ENCODE measurements at regions not wholly inside any gene's neighbourhood (a gene's known extent, or its start where the extent isn't known, plus 50 kb on each side); places are given as distances from the start of the nearest gene placed in this dataset.
"Not testable (repeated sequence)": the region's sequence is repeated elsewhere in the genome, so short reads cannot be mapped to it uniquely, and the experiment has no call there.

DNA sequence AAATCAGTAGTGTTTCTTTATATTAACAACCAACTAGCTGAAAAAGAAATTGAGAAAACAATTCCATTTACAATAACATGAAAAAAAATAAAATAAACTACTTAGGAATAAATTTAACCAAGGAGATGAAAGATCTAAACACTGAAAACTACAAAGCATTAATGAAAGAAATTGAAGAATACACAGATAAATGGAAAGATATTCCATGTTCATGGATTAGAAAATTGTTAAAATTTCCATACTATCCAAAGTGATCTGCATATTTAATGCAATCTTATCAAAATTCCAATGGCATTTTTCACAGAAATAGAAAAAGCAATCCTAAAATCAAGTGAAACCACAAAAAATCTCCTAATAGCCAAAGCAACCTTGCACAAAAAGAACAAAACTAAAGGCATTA is 320.2 kb upstream of the GRAMD2B start:
- no peaks in the 10 kb centered on the region for H3K9me3 ChIP-seq (ENCODE audit: low read depth, low read length)
- no peaks in the 10 kb centered on the region for H3K27me3 ChIP-seq (ENCODE audit: insufficient read depth, low read length)
- no peak overlapping the region for H3K4me3 ChIP-seq (ENCODE audit: low read length)
- no peaks in the 10 kb centered on the region for H3K4me1 ChIP-seq (ENCODE audit: insufficient read depth, low read length)

DNA sequence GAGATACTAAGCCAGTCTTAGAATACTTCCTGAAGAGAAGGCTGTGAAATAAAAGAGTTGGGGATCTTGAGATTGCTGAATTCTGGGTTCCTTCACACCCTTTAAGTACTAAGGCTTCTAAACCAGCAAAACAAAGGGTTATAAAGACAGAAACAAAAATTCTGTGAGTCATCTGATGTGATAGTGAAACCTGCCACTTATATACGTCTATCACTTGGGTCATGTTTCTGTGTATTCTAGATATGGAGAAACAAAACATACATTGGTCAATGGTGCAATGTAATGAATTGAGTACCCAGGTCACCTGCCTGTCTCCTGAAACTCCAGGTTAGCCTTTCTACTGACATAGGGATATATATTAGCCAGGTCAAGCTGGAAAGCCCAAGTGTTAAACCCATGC is 319.3 kb upstream of the GRAMD2B start:
- Histone ChIP-seq H3K9me3 (ENCODE audit: low read depth, low read length) (no peaks in the 10 kb centered on the region), H3K27me3 (ENCODE audit: insufficient read depth, low read length) (no peaks in the 10 kb centered on the region), H3K4me3 (ENCODE audit: low read length) (no peak overlapping the region), H3K4me1 (ENCODE audit: insufficient read depth, low read length) (no peaks in the 10 kb centered on the region)

DNA sequence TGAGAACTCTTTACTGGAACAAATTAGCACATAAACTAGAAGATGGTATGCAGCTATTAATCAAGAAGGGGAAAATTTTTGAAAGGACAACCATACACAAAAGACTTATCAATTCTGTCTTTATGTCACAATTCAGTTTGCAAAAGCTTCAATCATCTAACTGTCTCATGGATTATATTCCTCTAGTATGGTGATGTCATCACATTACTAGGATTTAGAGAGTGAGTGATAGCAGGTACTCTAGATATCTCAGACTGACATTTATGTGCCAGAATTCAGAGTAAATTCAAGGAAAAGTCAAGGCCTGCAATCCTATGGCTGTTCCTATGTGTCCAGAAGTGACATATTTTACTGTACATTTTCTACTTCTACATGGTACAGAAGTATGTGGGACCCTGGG is 318.9 kb upstream of the GRAMD2B start:
- no peaks in the 10 kb centered on the region for H3K27me3 ChIP-seq (ENCODE audit: insufficient read depth, low read length)
- no peak overlapping the region for H3K4me3 ChIP-seq (ENCODE audit: low read length)
- no peaks in the 10 kb centered on the region for H3K4me1 ChIP-seq (ENCODE audit: insufficient read depth, low read length)
- H3K9me3 ChIP-seq (ENCODE audit: low read depth, low read length), result no peaks in the 10 kb centered on the region

DNA sequence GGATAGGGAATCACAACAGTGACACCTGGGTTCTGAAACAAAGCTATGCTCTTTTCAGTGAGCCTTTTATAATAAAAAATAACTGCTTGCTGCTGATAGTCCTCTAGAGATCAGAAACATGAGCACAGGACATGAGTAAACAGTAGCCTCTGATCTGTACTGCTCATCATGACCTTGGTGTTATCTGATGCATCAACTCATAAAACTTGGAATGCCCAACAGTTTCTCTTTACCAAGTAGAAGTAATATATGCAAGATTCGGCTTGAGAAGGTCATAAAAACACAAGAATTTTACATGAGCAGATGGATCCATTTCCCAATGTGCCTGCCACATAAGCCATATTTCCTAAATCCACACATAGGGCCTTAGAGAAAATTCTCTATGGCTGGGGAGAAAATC is 318.3 kb upstream of the GRAMD2B start:
- Histone ChIP-seq H3K27me3 (ENCODE audit: insufficient read depth, low read length) (no peaks in the 10 kb centered on the region), H3K4me1 (ENCODE audit: insufficient read depth, low read length) (no peaks in the 10 kb centered on the region), H3K4me3 (ENCODE audit: low read length) (no peak overlapping the region), H3K9me3 (ENCODE audit: low read depth, low read length) (no peaks in the 10 kb centered on the region)

DNA sequence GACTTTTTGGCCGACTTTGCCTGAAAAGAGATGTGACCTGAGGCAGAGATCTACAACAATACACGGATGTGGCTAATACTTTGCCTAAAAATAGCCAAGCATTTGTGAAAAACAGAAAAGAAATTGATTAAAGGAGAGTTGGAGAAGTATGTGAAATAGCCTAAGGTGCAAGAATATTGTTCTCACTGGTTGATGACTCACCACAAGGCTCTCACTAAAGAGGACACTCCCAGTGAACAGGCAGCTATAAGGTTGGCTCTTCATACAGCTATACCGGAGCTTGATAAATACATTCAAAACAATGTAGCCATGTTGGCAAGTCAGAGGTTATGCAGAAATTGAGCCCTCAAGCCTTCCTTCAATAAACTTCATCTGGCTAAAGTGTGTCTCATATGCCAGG is 317.2 kb upstream of the GRAMD2B start:
- Histone ChIP-seq H3K27me3 (ENCODE audit: insufficient read depth, low read length) (no peaks in the 10 kb centered on the region), H3K9me3 (ENCODE audit: low read depth, low read length) (no peaks in the 10 kb centered on the region), H3K4me1 (ENCODE audit: insufficient read depth, low read length) (no peaks in the 10 kb centered on the region), H3K4me3 (ENCODE audit: low read length) (no peak overlapping the region)

DNA sequence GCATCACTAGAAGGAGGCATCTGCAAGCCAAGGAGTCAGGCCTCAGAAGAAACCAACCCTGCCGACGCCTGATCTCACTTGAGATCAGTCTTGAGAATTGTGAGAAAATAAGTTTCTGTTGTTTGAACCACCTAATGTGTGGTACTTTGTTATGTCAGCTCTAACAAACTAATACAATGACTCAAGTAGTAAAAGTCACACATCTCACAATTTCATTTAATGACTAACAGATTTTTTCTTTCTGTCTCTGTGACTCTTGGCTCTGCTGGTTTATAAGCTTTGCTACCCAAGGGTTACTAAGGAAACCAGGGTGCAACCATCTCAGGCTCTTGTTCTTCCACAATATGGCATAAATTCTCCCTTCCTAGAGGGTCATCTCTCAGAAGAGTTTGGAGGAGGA is 315.8 kb upstream of the GRAMD2B start:
- H3K4me3 ChIP-seq (ENCODE audit: low read length), result no peak overlapping the region
- no peaks in the 10 kb centered on the region for H3K4me1 ChIP-seq (ENCODE audit: insufficient read depth, low read length)
- no peaks in the 10 kb centered on the region for H3K9me3 ChIP-seq (ENCODE audit: low read depth, low read length)
- H3K27me3 ChIP-seq (ENCODE audit: insufficient read depth, low read length), result no peaks in the 10 kb centered on the region

DNA sequence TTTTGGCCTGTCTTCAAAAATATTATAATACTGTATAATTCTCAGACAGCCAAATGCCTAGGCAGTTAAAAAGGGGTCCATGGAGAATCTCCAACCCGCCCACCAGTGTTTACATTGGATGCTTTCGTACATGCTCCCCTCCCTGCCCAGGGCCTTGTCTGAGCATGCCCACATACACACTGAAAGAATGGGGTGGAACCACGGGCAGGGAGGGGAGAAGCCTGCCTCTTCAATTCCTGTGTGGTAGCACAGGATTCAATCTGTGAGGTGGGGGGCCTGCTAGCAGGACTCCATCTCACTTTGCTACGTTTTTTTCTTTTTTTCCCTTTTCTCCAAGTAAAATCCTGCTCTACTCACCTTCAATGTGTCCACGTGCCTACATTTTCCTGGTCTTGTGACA is 314.7 kb upstream of the GRAMD2B start:
- H3K4me3 ChIP-seq (ENCODE audit: low read length), result no peak overlapping the region
- no peaks in the 10 kb centered on the region for H3K4me1 ChIP-seq (ENCODE audit: insufficient read depth, low read length)
- H3K9me3 ChIP-seq (ENCODE audit: low read depth, low read length), result no peaks in the 10 kb centered on the region
- H3K27me3 ChIP-seq (ENCODE audit: insufficient read depth, low read length), result no peaks in the 10 kb centered on the region

DNA sequence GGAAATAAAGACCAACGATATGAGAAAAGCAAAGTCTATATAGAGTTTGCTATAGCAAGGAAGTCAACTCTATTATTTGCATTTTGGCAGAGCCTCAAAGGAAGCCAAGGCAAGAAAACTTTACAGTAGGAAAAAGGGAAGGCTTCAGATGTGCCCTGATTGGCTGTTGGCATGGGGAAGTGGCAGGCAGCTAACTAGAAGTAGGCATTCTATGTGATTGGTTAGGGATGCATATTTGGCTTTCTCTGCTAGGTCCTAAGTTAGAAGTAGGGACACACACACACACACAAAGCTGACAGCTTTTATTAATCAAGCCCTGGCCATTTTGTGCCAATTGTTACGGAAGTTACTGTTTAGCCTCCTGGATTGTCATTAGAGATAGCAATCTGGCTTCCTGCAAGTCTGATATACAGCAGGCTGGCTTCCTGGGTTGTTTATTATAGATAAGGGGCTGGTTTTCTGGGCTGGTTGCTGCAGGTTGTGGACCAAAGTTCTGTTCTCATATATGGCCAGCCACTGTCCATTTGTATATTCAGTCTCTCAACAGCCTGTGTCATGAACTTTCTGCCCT is 308.1 kb upstream of the GRAMD2B start:
- no peak overlapping the region for H3K4me3 ChIP-seq (ENCODE audit: low read length)
- no peaks in the 10 kb centered on the region for H3K4me1 ChIP-seq (ENCODE audit: insufficient read depth, low read length)
- no peaks in the 10 kb centered on the region for H3K9me3 ChIP-seq (ENCODE audit: low read depth, low read length)
- no peaks in the 10 kb centered on the region for H3K27me3 ChIP-seq (ENCODE audit: insufficient read depth, low read length)

DNA sequence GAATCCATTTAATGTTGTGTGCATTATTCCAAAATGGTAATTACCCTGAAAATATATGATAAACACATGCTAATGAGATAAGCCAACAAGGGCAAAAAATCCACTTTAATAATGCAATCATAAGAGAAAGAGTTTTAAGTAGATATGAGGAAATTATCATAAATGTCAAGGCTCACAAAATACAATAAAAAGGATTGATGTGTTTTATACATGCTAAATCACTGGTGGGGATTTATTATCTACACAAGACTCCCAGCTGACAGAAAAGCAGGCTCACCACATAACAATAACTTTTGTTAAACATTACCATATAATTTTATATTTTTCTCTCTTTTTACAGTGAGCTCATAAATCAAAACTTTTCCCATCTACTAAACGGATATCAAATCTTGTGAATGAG is 306.2 kb upstream of the GRAMD2B start:
- H3K9me3 ChIP-seq (ENCODE audit: low read depth, low read length), result no peaks in the 10 kb centered on the region
- H3K4me3 ChIP-seq (ENCODE audit: low read length), result no peak overlapping the region
- no peaks in the 10 kb centered on the region for H3K4me1 ChIP-seq (ENCODE audit: insufficient read depth, low read length)
- no peaks in the 10 kb centered on the region for H3K27me3 ChIP-seq (ENCODE audit: insufficient read depth, low read length)

DNA sequence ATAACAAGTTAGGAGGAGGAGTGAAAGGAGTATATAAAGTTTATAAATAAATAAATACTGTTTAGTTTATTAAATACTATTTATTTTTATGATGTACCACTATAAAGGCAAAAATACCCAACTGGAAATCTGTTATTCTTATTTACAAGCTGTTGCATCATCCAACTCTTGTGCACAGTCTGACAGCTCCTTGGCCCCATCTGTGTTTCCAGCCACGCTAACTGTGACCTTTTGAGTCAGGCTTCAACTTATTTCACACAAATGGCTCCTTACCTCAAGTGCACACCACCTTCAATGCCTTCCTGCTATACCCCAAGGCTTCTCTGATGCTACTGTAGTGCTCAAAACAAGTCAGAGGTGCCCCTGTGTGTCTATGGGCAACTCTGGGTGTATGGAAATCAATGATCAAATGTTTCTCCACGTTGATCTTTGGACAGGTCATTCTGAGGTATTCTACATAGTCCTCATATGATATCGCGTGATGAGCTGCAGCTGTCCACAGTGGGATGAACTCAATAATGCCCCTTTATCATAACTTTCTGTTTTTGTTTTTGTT is 303.2 kb upstream of the GRAMD2B start:
- Histone ChIP-seq H3K27me3 (ENCODE audit: insufficient read depth, low read length) (no peaks in the 10 kb centered on the region), H3K4me1 (ENCODE audit: insufficient read depth, low read length) (no peaks in the 10 kb centered on the region), H3K4me3 (ENCODE audit: low read length) (no peak overlapping the region), H3K9me3 (ENCODE audit: low read depth, low read length) (no peaks in the 10 kb centered on the region)

DNA sequence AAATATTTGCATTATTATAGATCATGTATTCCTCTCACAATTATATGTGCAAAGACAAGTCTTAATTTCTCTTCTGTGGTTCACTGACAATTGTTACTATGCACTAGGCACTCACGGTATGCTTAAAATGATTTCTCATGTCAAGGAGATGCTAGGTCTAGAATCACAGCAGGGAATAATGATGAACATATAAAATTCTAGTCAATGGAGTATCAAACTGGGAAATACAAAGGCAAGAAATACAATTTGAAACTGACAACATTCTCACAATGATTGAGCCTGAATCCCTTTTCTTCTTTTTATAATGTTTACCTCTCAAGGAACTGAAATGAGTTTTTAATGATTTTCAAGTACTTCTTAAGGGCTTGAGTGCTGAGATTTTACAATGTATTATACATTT is 302.3 kb upstream of the GRAMD2B start:
- H3K9me3 ChIP-seq (ENCODE audit: low read depth, low read length), result no peaks in the 10 kb centered on the region
- H3K4me1 ChIP-seq (ENCODE audit: insufficient read depth, low read length), result no peaks in the 10 kb centered on the region
- no peak overlapping the region for H3K4me3 ChIP-seq (ENCODE audit: low read length)
- no peaks in the 10 kb centered on the region for H3K27me3 ChIP-seq (ENCODE audit: insufficient read depth, low read length)

DNA sequence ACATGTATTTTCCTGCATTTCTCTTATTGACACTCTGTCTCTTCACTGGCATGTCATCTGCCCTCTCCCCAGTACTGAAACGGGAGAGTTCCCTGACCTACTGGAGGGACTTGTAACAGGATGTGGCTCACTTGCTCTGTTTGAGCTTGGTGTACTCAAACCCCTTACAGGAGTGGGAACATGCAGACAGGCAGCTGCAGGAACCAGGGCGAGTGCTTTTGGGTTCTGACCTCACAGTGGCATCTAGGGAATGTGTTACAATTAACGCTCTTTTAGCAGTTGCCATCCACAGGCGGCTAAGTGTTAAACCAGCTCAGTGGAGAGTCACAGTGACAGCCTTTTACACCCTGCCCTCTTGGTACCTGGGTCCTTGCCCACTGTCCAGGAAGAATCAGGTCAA is 300.3 kb upstream of the GRAMD2B start:
- Histone ChIP-seq H3K9me3 (ENCODE audit: low read depth, low read length) (no peaks in the 10 kb centered on the region), H3K4me3 (ENCODE audit: low read length) (no peak overlapping the region), H3K4me1 (ENCODE audit: insufficient read depth, low read length) (no peaks in the 10 kb centered on the region), H3K27me3 (ENCODE audit: insufficient read depth, low read length) (no peaks in the 10 kb centered on the region)

DNA sequence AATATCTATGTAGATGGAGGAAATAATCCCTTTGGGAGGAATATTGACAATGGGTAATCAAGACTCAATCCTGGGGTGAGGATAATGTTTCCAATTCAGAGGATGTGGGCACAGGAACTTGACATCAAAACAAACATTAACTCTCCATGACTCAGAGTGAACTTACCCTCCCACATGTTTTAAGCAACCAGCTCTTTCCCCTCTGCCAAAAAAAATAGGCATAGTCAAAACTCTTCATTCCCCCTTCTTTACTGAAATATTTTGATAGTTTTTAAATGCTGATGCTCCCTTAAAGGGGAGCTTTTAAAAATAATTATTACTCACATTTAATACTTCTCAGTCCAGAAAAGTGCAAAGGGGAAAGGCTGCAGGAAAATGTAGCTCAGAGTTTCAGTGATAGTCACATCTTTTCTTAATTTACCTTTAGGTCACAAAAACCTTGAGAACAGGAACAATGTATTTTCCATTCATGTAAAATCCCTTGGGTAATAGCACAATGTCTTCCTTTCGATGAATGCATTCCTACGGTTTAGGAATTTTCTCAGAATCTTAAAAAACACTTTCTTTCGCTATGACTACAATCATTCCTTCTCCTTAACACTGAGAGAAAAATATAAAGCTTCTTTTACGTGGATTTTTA is 298.4 kb upstream of the GRAMD2B start:
- Histone ChIP-seq H3K4me3 (ENCODE audit: low read length) (no peak overlapping the region), H3K4me1 (ENCODE audit: insufficient read depth, low read length) (no peaks in the 10 kb centered on the region), H3K9me3 (ENCODE audit: low read depth, low read length) (no peaks in the 10 kb centered on the region), H3K27me3 (ENCODE audit: insufficient read depth, low read length) (no peaks in the 10 kb centered on the region)

DNA sequence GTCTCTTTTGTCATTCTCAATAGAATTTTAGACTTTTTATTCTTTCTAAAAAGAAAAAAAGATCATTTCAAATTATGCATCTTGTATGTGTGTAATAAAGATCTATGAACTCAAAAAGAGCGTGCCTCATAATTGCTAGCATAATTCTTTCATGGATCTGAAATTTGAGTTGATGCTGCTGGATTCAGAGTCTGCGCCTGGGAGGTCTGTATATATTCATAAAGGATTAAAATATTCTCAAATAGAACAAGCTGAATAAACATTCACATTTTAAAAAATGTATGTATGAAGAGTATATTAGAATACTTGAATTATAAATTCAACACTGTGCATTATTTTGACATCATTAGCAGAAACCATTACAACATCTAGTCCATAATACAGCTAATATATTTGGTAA is 297.8 kb upstream of the GRAMD2B start:
- no peak overlapping the region for H3K4me3 ChIP-seq (ENCODE audit: low read length)

DNA sequence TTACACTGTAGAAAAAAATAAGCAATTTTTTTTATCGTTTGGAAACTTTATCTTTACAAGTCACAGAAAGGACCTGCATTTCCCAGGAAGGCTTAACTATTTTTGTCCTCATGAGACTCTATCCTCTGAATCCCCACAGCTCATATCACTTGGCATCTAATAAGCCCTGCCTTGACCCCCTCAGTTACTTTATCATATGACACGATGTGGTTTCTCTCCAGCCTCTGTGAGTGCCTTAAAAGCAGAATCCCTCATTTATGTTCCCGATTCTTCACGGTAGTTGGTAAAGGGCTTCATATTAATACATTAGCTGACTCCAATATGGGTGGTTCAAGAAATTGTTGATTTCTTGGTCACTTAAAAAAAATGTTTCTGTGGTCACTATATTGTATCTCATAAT is 296.6 kb upstream of the GRAMD2B start:
- Histone ChIP-seq H3K27me3 (ENCODE audit: insufficient read depth, low read length) (no peaks in the 10 kb centered on the region), H3K4me1 (ENCODE audit: insufficient read depth, low read length) (no peaks in the 10 kb centered on the region), H3K4me3 (ENCODE audit: low read length) (no peak overlapping the region), H3K9me3 (ENCODE audit: low read depth, low read length) (no peaks in the 10 kb centered on the region)

More for the DNA sequence above, 297.8 kb upstream of the GRAMD2B start:
- Histone ChIP-seq H3K27me3 (ENCODE audit: insufficient read depth, low read length) (no peaks in the 10 kb centered on the region), H3K4me1 (ENCODE audit: insufficient read depth, low read length) (no peaks in the 10 kb centered on the region), H3K9me3 (ENCODE audit: low read depth, low read length) (no peaks in the 10 kb centered on the region)

DNA sequence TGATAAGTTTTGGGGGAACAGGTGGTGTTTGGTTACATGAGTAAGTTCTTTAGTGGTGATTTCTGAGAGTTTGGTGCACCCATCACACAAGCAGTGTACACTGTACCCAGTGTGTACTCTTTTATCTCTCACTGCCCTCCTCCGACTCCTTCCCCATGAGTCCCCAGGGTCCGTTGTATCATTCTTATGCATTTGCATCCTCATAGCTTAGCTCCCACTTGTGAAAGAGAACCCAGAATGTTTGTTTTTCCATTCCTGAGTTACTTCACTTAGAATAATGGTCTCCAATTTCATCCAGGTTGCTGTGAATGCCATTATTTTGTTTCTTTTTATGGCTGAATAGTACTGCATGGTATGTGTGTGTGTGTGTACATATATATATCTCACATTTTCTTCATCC is 295.8 kb upstream of the GRAMD2B start:
- H3K4me3 ChIP-seq (ENCODE audit: low read length); H3K9me3 ChIP-seq (ENCODE audit: low read depth, low read length); H3K4me1 ChIP-seq (ENCODE audit: insufficient read depth, low read length); H3K27me3 ChIP-seq (ENCODE audit: insufficient read depth, low read length): not testable (repeated sequence)

Measured in mononuclear cell (primary cell).